ENCODE measurements at regions not wholly inside any gene's neighbourhood (a gene's known extent, or its start where the extent isn't known, plus 50 kb on each side); places are given as distances from the start of the nearest gene placed in this dataset.

- H3K27me3 Mint-ChIP-seq (ENCODE audit: insufficient read depth), result peaks cover 68% of the 10 kb centered on the region
- peak; percentile 86 for TF ChIP-seq CTCF (conservative IDR thresholded peaks at IDR 0.05)
Measured at GRCh38 chr1:231091831-231092301, 51.8 kb upstream of the FAM89A start.

GRCh38 chr1:231091415-231091814, 51.4 kb upstream of the FAM89A start:
- no peaks in the 10 kb centered on the region for H3K36me3 ChIP-seq (ENCODE audit: control insufficient read depth, insufficient read depth, low read length)
- Mint-ChIP-seq H3K36me3 (ENCODE audit: low read depth) (no peaks in the 10 kb centered on the region), H3K9me3 (no peaks in the 10 kb centered on the region), H3K27ac (no peak overlapping the region), H3K27me3 (ENCODE audit: insufficient read depth) (peaks cover 68% of the 10 kb centered on the region), H3K4me3 (no peak overlapping the region), H3K4me1 (no peaks in the 10 kb centered on the region)
- no peaks in the 10 kb centered on the region for H3K9me3 ChIP-seq (ENCODE audit: control insufficient read depth, low read length)
- peaks cover 13% of the 10 kb centered on the region for H3K27me3 ChIP-seq (ENCODE audit: control insufficient read depth, insufficient read depth, low read length, poor library complexity, severe bottlenecking)
- WGBS, 2 experiments (ENCODE audit: insufficient coverage in 1 of 2, insufficient read length in 1 of 2), result 87 to 90% methylated on average over 1 to 6 of the region's 6 CpGs
- no peak for DNase-seq
- no peak for TF ChIP-seq CTCF (conservative IDR thresholded peaks at IDR 0.05)
- no peak overlapping the region for H3K9ac ChIP-seq (ENCODE audit: extremely low read depth, low read length, poor library complexity, severe bottlenecking)
- no peak overlapping the region for H3K4me3 ChIP-seq (ENCODE audit: low read length)
- no peaks in the 10 kb centered on the region for H3K4me1 ChIP-seq (ENCODE audit: control insufficient read depth, insufficient read depth, low read length)
- H3K27ac ChIP-seq (ENCODE audit: low read depth, low read length), result no peak overlapping the region

More at GRCh38 chr1:231091831-231092301, 51.8 kb upstream of the FAM89A start:
- H3K27me3 ChIP-seq (ENCODE audit: control insufficient read depth, insufficient read depth, low read length, poor library complexity, severe bottlenecking), result peaks cover 16% of the 10 kb centered on the region
- no peaks in the 10 kb centered on the region for H3K36me3 Mint-ChIP-seq (ENCODE audit: low read depth)
- H3K36me3 ChIP-seq (ENCODE audit: control insufficient read depth, insufficient read depth, low read length), result no peaks in the 10 kb centered on the region
- H3K27ac ChIP-seq (ENCODE audit: low read depth, low read length), result no peak overlapping the region
- H3K9me3 Mint-ChIP-seq, result no peaks in the 10 kb centered on the region
- DNase-seq, result peak; percentile 90
- 49 to 92% methylated on average over 4 to 13 of the region's 13 CpGs for WGBS, 2 experiments (ENCODE audit: insufficient coverage in 1 of 2, insufficient read length in 1 of 2)
- H3K4me3 ChIP-seq (ENCODE audit: low read length), result no peak overlapping the region
- H3K4me3 Mint-ChIP-seq, result no peak overlapping the region
- H3K4me1 ChIP-seq (ENCODE audit: control insufficient read depth, insufficient read depth, low read length), result no peaks in the 10 kb centered on the region
- no peaks in the 10 kb centered on the region for H3K9me3 ChIP-seq (ENCODE audit: control insufficient read depth, low read length)
- H3K27ac Mint-ChIP-seq, result no peak overlapping the region
- H3K4me1 Mint-ChIP-seq, result no peaks in the 10 kb centered on the region
- no peak overlapping the region for H3K9ac ChIP-seq (ENCODE audit: extremely low read depth, low read length, poor library complexity, severe bottlenecking)

All from endodermal cell (in vitro differentiated cells).